ENCODE measurements at regions not wholly inside any gene's neighbourhood (a gene's known extent, or its start where the extent isn't known, plus 50 kb on each side); places are given as distances from the start of the nearest gene placed in this dataset.
"Not testable (repeated sequence)": the region's sequence is repeated elsewhere in the genome, so short reads cannot be mapped to it uniquely, and the experiment has no call there.

DNA sequence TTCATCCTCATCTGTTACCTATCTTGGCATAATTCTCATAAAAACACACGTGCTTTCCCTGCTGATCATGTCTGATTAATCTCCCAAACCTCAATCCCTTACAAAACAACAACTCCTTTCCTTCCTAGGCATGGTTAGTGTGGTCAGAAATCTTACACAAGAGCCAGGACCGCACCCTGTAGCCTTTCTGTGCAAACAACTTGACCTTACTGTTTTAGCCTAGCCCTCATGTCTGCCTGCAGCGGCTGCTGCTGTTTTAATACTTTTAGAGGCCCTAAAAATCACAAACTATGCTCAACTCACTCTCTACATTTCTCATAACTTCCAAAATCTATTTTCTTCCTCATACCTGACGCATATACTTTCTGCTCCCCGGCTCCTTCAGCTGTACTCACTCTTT is 103.6 kb upstream of the UST start:
- TF ChIP-seq, protein P1, sequence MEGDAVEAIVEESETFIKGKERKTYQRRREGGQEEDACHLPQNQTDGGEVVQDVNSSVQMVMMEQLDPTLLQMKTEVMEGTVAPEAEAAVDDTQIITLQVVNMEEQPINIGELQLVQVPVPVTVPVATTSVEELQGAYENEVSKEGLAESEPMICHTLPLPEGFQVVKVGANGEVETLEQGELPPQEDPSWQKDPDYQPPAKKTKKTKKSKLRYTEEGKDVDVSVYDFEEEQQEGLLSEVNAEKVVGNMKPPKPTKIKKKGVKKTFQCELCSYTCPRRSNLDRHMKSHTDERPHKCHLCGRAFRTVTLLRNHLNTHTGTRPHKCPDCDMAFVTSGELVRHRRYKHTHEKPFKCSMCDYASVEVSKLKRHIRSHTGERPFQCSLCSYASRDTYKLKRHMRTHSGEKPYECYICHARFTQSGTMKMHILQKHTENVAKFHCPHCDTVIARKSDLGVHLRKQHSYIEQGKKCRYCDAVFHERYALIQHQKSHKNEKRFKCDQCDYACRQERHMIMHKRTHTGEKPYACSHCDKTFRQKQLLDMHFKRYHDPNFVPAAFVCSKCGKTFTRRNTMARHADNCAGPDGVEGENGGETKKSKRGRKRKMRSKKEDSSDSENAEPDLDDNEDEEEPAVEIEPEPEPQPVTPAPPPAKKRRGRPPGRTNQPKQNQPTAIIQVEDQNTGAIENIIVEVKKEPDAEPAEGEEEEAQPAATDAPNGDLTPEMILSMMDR (IDR thresholded peaks at IDR 0.05) = not testable (repeated sequence)
- TF ChIP-seq EP300 (IDR thresholded peaks at IDR 0.05; ENCODE audit: low read depth); POLR2A (IDR thresholded peaks at IDR 0.05): not testable (repeated sequence)

Data from transverse colon (tissue), 3 donors.